Type B pancreatic cell (in vitro differentiated cells): ENCODE measurements at regions not wholly inside any gene's neighbourhood (a gene's known extent, or its start where the extent isn't known, plus 50 kb on each side); places are given as distances from the start of the nearest gene placed in this dataset.

Experiments
- DNase-seq: peaks from one replicate; pipeline ENCODE4 v3.0.0; 2021; ENCODE audit warnings: mixed read lengths; ENCODE audit not compliant: unreplicated experiment; ENCODE audit errors: extremely low spot score
- H3K27ac Mint-ChIP-seq: 2 replicates; pipeline ENCODE4 v1.8.0; 2021; ENCODE audit warnings: mild to moderate bottlenecking, mixed read lengths
- H3K27me3 Mint-ChIP-seq: 2 replicates; pipeline ENCODE4 v1.8.0; 2021; ENCODE audit warnings: mixed read lengths
- H3K36me3 Mint-ChIP-seq: 2 replicates; pipeline ENCODE4 v1.8.0; 2021; ENCODE audit warnings: mixed read lengths
- H3K4me1 Mint-ChIP-seq: one replicate; pipeline ENCODE4 v1.8.0; 2021; ENCODE audit warnings: mixed read lengths; ENCODE audit not compliant: unreplicated experiment
- H3K4me3 Mint-ChIP-seq: 2 replicates; pipeline ENCODE4 v1.8.0; 2021; ENCODE audit warnings: mild to moderate bottlenecking, mixed read lengths
- H3K9me3 Mint-ChIP-seq: 2 replicates; pipeline ENCODE4 v1.8.0; 2021; ENCODE audit warnings: mixed read lengths
- CTCF ChIP-seq: fragments of 200-600 bp; sonication (generic); conservative IDR thresholded peaks from 2 replicates; pipeline ENCODE4 v1.5.0; 2021; ENCODE audit warnings: antibody characterized with exemption, mild to moderate bottlenecking

- no peaks in the 10 kb centered on the region for H3K9me3 Mint-ChIP-seq
- H3K4me3 Mint-ChIP-seq: no peak overlapping the region
- H3K4me1 Mint-ChIP-seq: peaks cover 5% of the 10 kb centered on the region
- no peaks in the 10 kb centered on the region for H3K36me3 Mint-ChIP-seq
- H3K27ac Mint-ChIP-seq: no peak overlapping the region
- no peak for TF ChIP-seq CTCF
- peaks cover 28% of the 10 kb centered on the region for H3K27me3 Mint-ChIP-seq
- no peak for DNase-seq
These were observed 62.6 kb downstream of the IRX5 start for GRCh38 chr16:54993106-54993895.

- Mint-ChIP-seq H3K27ac (no peak overlapping the region), H3K27me3 (peaks cover 41% of the 10 kb centered on the region), H3K36me3 (no peaks in the 10 kb centered on the region), H3K4me1 (peaks cover 14% of the 10 kb centered on the region), H3K4me3 (no peak overlapping the region), H3K9me3 (no peaks in the 10 kb centered on the region)
- no peak for DNase-seq
- TF ChIP-seq CTCF: no peak
These were observed 65.5 kb downstream of the IRX5 start for GRCh38 chr16:54996186-54996585.

- no peak for DNase-seq
- no peak for TF ChIP-seq CTCF
- no peaks in the 10 kb centered on the region for H3K9me3 Mint-ChIP-seq
- no peaks in the 10 kb centered on the region for H3K36me3 Mint-ChIP-seq
- H3K27me3 Mint-ChIP-seq: peaks cover 41% of the 10 kb centered on the region
- H3K4me1 Mint-ChIP-seq: peaks cover 20% of the 10 kb centered on the region
- no peak overlapping the region for H3K4me3 Mint-ChIP-seq
- no peak overlapping the region for H3K27ac Mint-ChIP-seq
These were observed 68.2 kb downstream of the IRX5 start for GRCh38 chr16:54998834-54999233.

GRCh38 chr16:54999481-54999880 lies 68.8 kb downstream of the IRX5 start:
- Mint-ChIP-seq H3K4me3 (no peak overlapping the region), H3K27me3 (peaks cover 43% of the 10 kb centered on the region), H3K9me3 (no peaks in the 10 kb centered on the region), H3K27ac (no peak overlapping the region), H3K4me1 (peaks cover 20% of the 10 kb centered on the region), H3K36me3 (no peaks in the 10 kb centered on the region)
- no peak for DNase-seq
- TF ChIP-seq CTCF: no peak

- Mint-ChIP-seq H3K36me3 (no peaks in the 10 kb centered on the region), H3K4me1 (peaks cover 20% of the 10 kb centered on the region), H3K9me3 (no peaks in the 10 kb centered on the region), H3K4me3 (no peak overlapping the region), H3K27me3 (peaks cover 44% of the 10 kb centered on the region), H3K27ac (no peak overlapping the region)
- no peak for DNase-seq
- TF ChIP-seq CTCF: no peak
These were observed 69.9 kb downstream of the IRX5 start for GRCh38 chr16:55000595-55000994.
